ENCODE measurements at regions not wholly inside any gene's neighbourhood (a gene's known extent, or its start where the extent isn't known, plus 50 kb on each side); places are given as distances from the start of the nearest gene placed in this dataset.

GRCh38 chr16:88289001-88289400 lies 93.8 kb upstream of the ZNF469 start:
- no peaks in the 10 kb centered on the region for H3K4me1 ChIP-seq (ENCODE audit: control insufficient read depth in 3 of 3, insufficient read depth in 3 of 3, low read length in 3 of 3)
- peaks cover 3 to 26% (median 13%) of the 10 kb centered on the region in 3 donors for H3K9me3 ChIP-seq (ENCODE audit: control insufficient read depth in 3 of 3, low read length in 3 of 3)
- no peak overlapping the region for H3K4me3 ChIP-seq (ENCODE audit: low read length in 3 of 3)
- peaks cover 9 to 42% (median 13%) of the 10 kb centered on the region in 3 donors for H3K27me3 ChIP-seq (ENCODE audit: control insufficient read depth in 3 of 3, insufficient read depth in 3 of 3, low read length in 3 of 3)
- no peaks in the 10 kb centered on the region for H3K36me3 ChIP-seq (ENCODE audit: control insufficient read depth in 3 of 3, insufficient read depth in 3 of 3, low read length in 3 of 3)
- H3K27ac ChIP-seq (ENCODE audit: low read depth, low read length) = no peak overlapping the region
- no peak overlapping the region for H3K9ac ChIP-seq (ENCODE audit: low read depth in 1 of 3, low read length in 3 of 3)

GRCh38 chr16:88289561-88289960 lies 93.2 kb upstream of the ZNF469 start:
- Histone ChIP-seq H3K27ac (ENCODE audit: low read depth, low read length) (no peak overlapping the region), H3K36me3 (ENCODE audit: control insufficient read depth in 3 of 3, insufficient read depth in 3 of 3, low read length in 3 of 3) (no peaks in the 10 kb centered on the region), H3K4me1 (ENCODE audit: control insufficient read depth in 3 of 3, insufficient read depth in 3 of 3, low read length in 3 of 3) (no peaks in the 10 kb centered on the region), H3K27me3 (ENCODE audit: control insufficient read depth in 3 of 3, insufficient read depth in 3 of 3, low read length in 3 of 3) (peaks cover 11 to 44% (median 16%) of the 10 kb centered on the region in 3 donors), H3K9ac (ENCODE audit: low read depth in 1 of 3, low read length in 3 of 3) (no peak overlapping the region), H3K4me3 (ENCODE audit: low read length in 3 of 3) (no peak overlapping the region), H3K9me3 (ENCODE audit: control insufficient read depth in 3 of 3, low read length in 3 of 3) (peaks cover 3 to 26% (median 13%) of the 10 kb centered on the region in 3 donors)

GRCh38 chr16:88289968-88290401 lies 92.8 kb upstream of the ZNF469 start:
- Histone ChIP-seq H3K27me3 (ENCODE audit: control insufficient read depth in 3 of 3, insufficient read depth in 3 of 3, low read length in 3 of 3) (peaks cover 10 to 39% (median 16%) of the 10 kb centered on the region in 3 donors), H3K9ac (ENCODE audit: low read depth in 1 of 3, low read length in 3 of 3) (no peak overlapping the region)

GRCh38 chr16:88290850-88291830 lies 91.6 kb upstream of the ZNF469 start:
- Histone ChIP-seq H3K27me3 (ENCODE audit: control insufficient read depth in 3 of 3, insufficient read depth in 3 of 3, low read length in 3 of 3) (peaks cover 8 to 33% (median 13%) of the 10 kb centered on the region in 3 donors), H3K4me3 (ENCODE audit: low read length in 3 of 3) (no peak overlapping the region), H3K27ac (ENCODE audit: low read depth, low read length) (no peak overlapping the region), H3K4me1 (ENCODE audit: control insufficient read depth in 3 of 3, insufficient read depth in 3 of 3, low read length in 3 of 3) (no peaks in the 10 kb centered on the region), H3K9me3 (ENCODE audit: control insufficient read depth in 3 of 3, low read length in 3 of 3) (peaks cover 3 to 23% (median 13%) of the 10 kb centered on the region in 3 donors), H3K36me3 (ENCODE audit: control insufficient read depth in 3 of 3, insufficient read depth in 3 of 3, low read length in 3 of 3) (no peaks in the 10 kb centered on the region), H3K9ac (ENCODE audit: low read depth in 1 of 3, low read length in 3 of 3) (no peak overlapping the region)

More at GRCh38 chr16:88289968-88290401, 92.8 kb upstream of the ZNF469 start:
- Histone ChIP-seq H3K4me1 (ENCODE audit: control insufficient read depth in 3 of 3, insufficient read depth in 3 of 3, low read length in 3 of 3) (no peaks in the 10 kb centered on the region), H3K9me3 (ENCODE audit: control insufficient read depth in 3 of 3, low read length in 3 of 3) (peaks cover 3 to 26% (median 13%) of the 10 kb centered on the region in 3 donors), H3K27ac (ENCODE audit: low read depth, low read length) (no peak overlapping the region), H3K36me3 (ENCODE audit: control insufficient read depth in 3 of 3, insufficient read depth in 3 of 3, low read length in 3 of 3) (no peaks in the 10 kb centered on the region), H3K4me3 (ENCODE audit: low read length in 3 of 3) (no peak overlapping the region)

GRCh38 chr16:88292007-88292970 lies 90.5 kb upstream of the ZNF469 start:
- Histone ChIP-seq H3K9ac (ENCODE audit: low read depth in 1 of 3, low read length in 3 of 3) (no peak overlapping the region), H3K9me3 (ENCODE audit: control insufficient read depth in 3 of 3, low read length in 3 of 3) (peaks cover 0 to 12% (median 6%) of the 10 kb centered on the region in 3 donors), H3K4me3 (ENCODE audit: low read length in 3 of 3) (no peak overlapping the region), H3K27me3 (ENCODE audit: control insufficient read depth in 3 of 3, insufficient read depth in 3 of 3, low read length in 3 of 3) (peaks cover 18 to 40% (median 23%) of the 10 kb centered on the region in 3 donors), H3K27ac (ENCODE audit: low read depth, low read length) (no peak overlapping the region), H3K36me3 (ENCODE audit: control insufficient read depth in 3 of 3, insufficient read depth in 3 of 3, low read length in 3 of 3) (no peaks in the 10 kb centered on the region), H3K4me1 (ENCODE audit: control insufficient read depth in 3 of 3, insufficient read depth in 3 of 3, low read length in 3 of 3) (no peaks in the 10 kb centered on the region)

- H3K27me3 ChIP-seq (ENCODE audit: control insufficient read depth in 3 of 3, insufficient read depth in 3 of 3, low read length in 3 of 3) = peaks cover 21 to 48% (median 31%) of the 10 kb centered on the region in 3 donors
Measured at GRCh38 chr16:88293097-88293496, 89.7 kb upstream of the ZNF469 start.

GRCh38 chr16:88295671-88296436 lies 86.9 kb upstream of the ZNF469 start:
- H3K4me1 ChIP-seq (ENCODE audit: control insufficient read depth in 3 of 3, insufficient read depth in 3 of 3, low read length in 3 of 3) = no peaks in the 10 kb centered on the region
- H3K27me3 ChIP-seq (ENCODE audit: control insufficient read depth in 3 of 3, insufficient read depth in 3 of 3, low read length in 3 of 3) = peaks cover 21 to 54% (median 34%) of the 10 kb centered on the region in 3 donors
- H3K36me3 ChIP-seq (ENCODE audit: control insufficient read depth in 3 of 3, insufficient read depth in 3 of 3, low read length in 3 of 3) = no peaks in the 10 kb centered on the region
- no peak overlapping the region for H3K4me3 ChIP-seq (ENCODE audit: low read length in 3 of 3)
- H3K27ac ChIP-seq (ENCODE audit: low read depth, low read length) = no peak overlapping the region
- no peaks in the 10 kb centered on the region for H3K9me3 ChIP-seq (ENCODE audit: control insufficient read depth in 3 of 3, low read length in 3 of 3)
- H3K9ac ChIP-seq (ENCODE audit: low read depth in 1 of 3, low read length in 3 of 3) = no peak overlapping the region

More at GRCh38 chr16:88293097-88293496, 89.7 kb upstream of the ZNF469 start:
- no peak overlapping the region for H3K4me3 ChIP-seq (ENCODE audit: low read length in 3 of 3)
- no peaks in the 10 kb centered on the region for H3K36me3 ChIP-seq (ENCODE audit: control insufficient read depth in 3 of 3, insufficient read depth in 3 of 3, low read length in 3 of 3)
- no peaks in the 10 kb centered on the region for H3K4me1 ChIP-seq (ENCODE audit: control insufficient read depth in 3 of 3, insufficient read depth in 3 of 3, low read length in 3 of 3)
- no peak overlapping the region for H3K27ac ChIP-seq (ENCODE audit: low read depth, low read length)
- H3K9me3 ChIP-seq (ENCODE audit: control insufficient read depth in 3 of 3, low read length in 3 of 3) = peaks cover 0 to 9% (median 5%) of the 10 kb centered on the region in 3 donors
- H3K9ac ChIP-seq (ENCODE audit: low read depth in 1 of 3, low read length in 3 of 3) = no peak overlapping the region

GRCh38 chr16:88296437-88297177 lies 86.2 kb upstream of the ZNF469 start:
- no peaks in the 10 kb centered on the region for H3K9me3 ChIP-seq (ENCODE audit: control insufficient read depth in 3 of 3, low read length in 3 of 3)
- H3K9ac ChIP-seq (ENCODE audit: low read depth in 1 of 3, low read length in 3 of 3) = no peak overlapping the region
- no peak overlapping the region for H3K27ac ChIP-seq (ENCODE audit: low read depth, low read length)
- H3K36me3 ChIP-seq (ENCODE audit: control insufficient read depth in 3 of 3, insufficient read depth in 3 of 3, low read length in 3 of 3) = no peaks in the 10 kb centered on the region
- H3K27me3 ChIP-seq (ENCODE audit: control insufficient read depth in 3 of 3, insufficient read depth in 3 of 3, low read length in 3 of 3) = peaks cover 21 to 49% (median 31%) of the 10 kb centered on the region in 3 donors
- no peak overlapping the region for H3K4me3 ChIP-seq (ENCODE audit: low read length in 3 of 3)
- H3K4me1 ChIP-seq (ENCODE audit: control insufficient read depth in 3 of 3, insufficient read depth in 3 of 3, low read length in 3 of 3) = no peaks in the 10 kb centered on the region

Measured in skeletal muscle tissue (tissue), 3 donors.